ENCODE measurements at regions not wholly inside any gene's neighbourhood (a gene's known extent, or its start where the extent isn't known, plus 50 kb on each side); places are given as distances from the start of the nearest gene placed in this dataset.

- H3K27me3 Mint-ChIP-seq (ENCODE audit: insufficient read depth, low read depth, poor library complexity): no peaks in the 10 kb centered on the region
- H4K20me1 ChIP-seq (replicated peaks; ENCODE audit: insufficient read depth): no peaks in the 10 kb centered on the region
- no peak overlapping the region for H3K27ac ChIP-seq (ENCODE audit: low read depth)
- H3K9me3 Mint-ChIP-seq: no peaks in the 10 kb centered on the region; the same call in 1 of the 3 replicates
- no peaks in the 10 kb centered on the region for H3K79me2 ChIP-seq (replicated peaks; ENCODE audit: insufficient read depth)
- H3K9me2 ChIP-seq (ENCODE audit: insufficient read depth): no peaks in the 10 kb centered on the region
- no peaks in the 10 kb centered on the region; the same call in 1 of the 2 replicates for H3K4me1 ChIP-seq (ENCODE audit: insufficient read depth)
- H3K27me3 ChIP-seq (ENCODE audit: insufficient read depth): no peaks in the 10 kb centered on the region
- H3F3A ChIP-seq (replicated peaks; ENCODE audit: low read depth): no peaks in the 10 kb centered on the region
- no peak overlapping the region for H2AFZ ChIP-seq
- peaks cover 11% of the 10 kb centered on the region for H3K4me1 Mint-ChIP-seq
- ATAC-seq (no peak), DNase-seq (ENCODE audit: low spot score) (no peak)
- no peaks in the 10 kb centered on the region for H3K36me3 Mint-ChIP-seq (ENCODE audit: low read depth)
- H3K4me3 ChIP-seq: no peak overlapping the region
- no peak overlapping the region for H3K4me3 Mint-ChIP-seq
- TF ChIP-seq, protein P1, sequence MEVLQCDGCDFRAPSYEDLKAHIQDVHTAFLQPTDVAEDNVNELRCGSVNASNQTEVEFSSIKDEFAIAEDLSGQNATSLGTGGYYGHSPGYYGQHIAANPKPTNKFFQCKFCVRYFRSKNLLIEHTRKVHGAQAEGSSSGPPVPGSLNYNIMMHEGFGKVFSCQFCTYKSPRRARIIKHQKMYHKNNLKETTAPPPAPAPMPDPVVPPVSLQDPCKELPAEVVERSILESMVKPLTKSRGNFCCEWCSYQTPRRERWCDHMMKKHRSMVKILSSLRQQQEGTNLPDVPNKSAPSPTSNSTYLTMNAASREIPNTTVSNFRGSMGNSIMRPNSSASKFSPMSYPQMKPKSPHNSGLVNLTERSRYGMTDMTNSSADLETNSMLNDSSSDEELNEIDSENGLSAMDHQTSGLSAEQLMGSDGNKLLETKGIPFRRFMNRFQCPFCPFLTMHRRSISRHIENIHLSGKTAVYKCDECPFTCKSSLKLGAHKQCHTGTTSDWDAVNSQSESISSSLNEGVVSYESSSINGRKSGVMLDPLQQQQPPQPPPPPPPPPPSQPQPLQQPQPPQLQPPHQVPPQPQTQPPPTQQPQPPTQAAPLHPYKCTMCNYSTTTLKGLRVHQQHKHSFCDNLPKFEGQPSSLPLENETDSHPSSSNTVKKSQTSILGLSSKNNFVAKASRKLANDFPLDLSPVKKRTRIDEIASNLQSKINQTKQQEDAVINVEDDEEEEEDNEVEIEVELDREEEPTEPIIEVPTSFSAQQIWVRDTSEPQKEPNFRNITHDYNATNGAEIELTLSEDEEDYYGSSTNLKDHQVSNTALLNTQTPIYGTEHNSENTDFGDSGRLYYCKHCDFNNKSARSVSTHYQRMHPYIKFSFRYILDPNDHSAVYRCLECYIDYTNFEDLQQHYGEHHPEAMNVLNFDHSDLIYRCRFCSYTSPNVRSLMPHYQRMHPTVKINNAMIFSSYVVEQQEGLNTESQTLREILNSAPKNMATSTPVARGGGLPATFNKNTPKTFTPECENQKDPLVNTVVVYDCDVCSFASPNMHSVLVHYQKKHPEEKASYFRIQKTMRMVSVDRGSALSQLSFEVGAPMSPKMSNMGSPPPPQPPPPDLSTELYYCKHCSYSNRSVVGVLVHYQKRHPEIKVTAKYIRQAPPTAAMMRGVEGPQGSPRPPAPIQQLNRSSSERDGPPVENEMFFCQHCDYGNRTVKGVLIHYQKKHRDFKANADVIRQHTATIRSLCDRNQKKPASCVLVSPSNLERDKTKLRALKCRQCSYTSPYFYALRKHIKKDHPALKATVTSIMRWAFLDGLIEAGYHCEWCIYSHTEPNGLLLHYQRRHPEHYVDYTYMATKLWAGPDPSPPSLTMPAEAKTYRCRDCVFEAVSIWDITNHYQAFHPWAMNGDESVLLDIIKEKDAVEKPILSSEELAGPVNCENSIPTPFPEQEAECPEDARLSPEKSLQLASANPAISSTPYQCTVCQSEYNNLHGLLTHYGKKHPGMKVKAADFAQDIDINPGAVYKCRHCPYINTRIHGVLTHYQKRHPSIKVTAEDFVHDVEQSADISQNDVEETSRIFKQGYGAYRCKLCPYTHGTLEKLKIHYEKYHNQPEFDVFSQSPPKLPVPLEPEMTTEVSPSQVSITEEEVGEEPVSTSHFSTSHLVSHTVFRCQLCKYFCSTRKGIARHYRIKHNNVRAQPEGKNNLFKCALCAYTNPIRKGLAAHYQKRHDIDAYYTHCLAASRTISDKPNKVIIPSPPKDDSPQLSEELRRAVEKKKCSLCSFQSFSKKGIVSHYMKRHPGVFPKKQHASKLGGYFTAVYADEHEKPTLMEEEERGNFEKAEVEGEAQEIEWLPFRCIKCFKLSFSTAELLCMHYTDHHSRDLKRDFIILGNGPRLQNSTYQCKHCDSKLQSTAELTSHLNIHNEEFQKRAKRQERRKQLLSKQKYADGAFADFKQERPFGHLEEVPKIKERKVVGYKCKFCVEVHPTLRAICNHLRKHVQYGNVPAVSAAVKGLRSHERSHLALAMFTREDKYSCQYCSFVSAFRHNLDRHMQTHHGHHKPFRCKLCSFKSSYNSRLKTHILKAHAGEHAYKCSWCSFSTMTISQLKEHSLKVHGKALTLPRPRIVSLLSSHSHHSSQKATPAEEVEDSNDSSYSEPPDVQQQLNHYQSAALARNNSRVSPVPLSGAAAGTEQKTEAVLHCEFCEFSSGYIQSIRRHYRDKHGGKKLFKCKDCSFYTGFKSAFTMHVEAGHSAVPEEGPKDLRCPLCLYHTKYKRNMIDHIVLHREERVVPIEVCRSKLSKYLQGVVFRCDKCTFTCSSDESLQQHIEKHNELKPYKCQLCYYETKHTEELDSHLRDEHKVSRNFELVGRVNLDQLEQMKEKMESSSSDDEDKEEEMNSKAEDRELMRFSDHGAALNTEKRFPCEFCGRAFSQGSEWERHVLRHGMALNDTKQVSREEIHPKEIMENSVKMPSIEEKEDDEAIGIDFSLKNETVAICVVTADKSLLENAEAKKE (CRISPR knock-in tag; IDR thresholded peaks at IDR 0.05): no peak
- no peak for TF ChIP-seq EZH2 (IDR thresholded peaks at IDR 0.05; ENCODE audit: low read depth, unreplicated experiment)
- H3K4me2 ChIP-seq: no peak overlapping the region
- H3K36me3 ChIP-seq (ENCODE audit: insufficient read depth): no peaks in the 10 kb centered on the region
- no peak overlapping the region for H3K27ac Mint-ChIP-seq
Observed at GRCh38 chr1:208634346-208635140, 390.4 kb upstream of the PLXNA2 start.

GRCh38 chr1:208637181-208637580 lies 393.0 kb upstream of the PLXNA2 start:
- DNase-seq (ENCODE audit: low spot score) (no peak), ATAC-seq (no peak)
- H3F3A ChIP-seq (replicated peaks; ENCODE audit: low read depth): no peaks in the 10 kb centered on the region
- no peaks in the 10 kb centered on the region for H4K20me1 ChIP-seq (replicated peaks; ENCODE audit: insufficient read depth)
- no peaks in the 10 kb centered on the region for H3K36me3 ChIP-seq (ENCODE audit: insufficient read depth)
- Mint-ChIP-seq H3K27me3 (ENCODE audit: insufficient read depth, low read depth, poor library complexity) (no peaks in the 10 kb centered on the region), H3K27ac (no peak overlapping the region), H3K4me1 (peaks cover 12% of the 10 kb centered on the region), H3K36me3 (ENCODE audit: low read depth) (no peaks in the 10 kb centered on the region), H3K4me3 (no peak overlapping the region), H3K9me3 (no peaks in the 10 kb centered on the region; the same call in 2 of the 3 replicates)
- H2AFZ ChIP-seq: no peak overlapping the region
- H3K9me2 ChIP-seq (ENCODE audit: insufficient read depth): no peaks in the 10 kb centered on the region; the same call in 1 of the 2 replicates
- no peaks in the 10 kb centered on the region; the same call in 1 of the 2 replicates for H3K4me1 ChIP-seq (ENCODE audit: insufficient read depth)
- H3K4me2 ChIP-seq: no peak overlapping the region
- no peak overlapping the region for H3K4me3 ChIP-seq
- no peaks in the 10 kb centered on the region for H3K27me3 ChIP-seq (ENCODE audit: insufficient read depth)
- no peaks in the 10 kb centered on the region for H3K79me2 ChIP-seq (replicated peaks; ENCODE audit: insufficient read depth)
- H3K27ac ChIP-seq (ENCODE audit: low read depth): no peak overlapping the region
- no peak for TF ChIP-seq EZH2phosphoT487 (IDR thresholded peaks at IDR 0.05; ENCODE audit: unreplicated experiment)
- TF ChIP-seq, protein P2, sequence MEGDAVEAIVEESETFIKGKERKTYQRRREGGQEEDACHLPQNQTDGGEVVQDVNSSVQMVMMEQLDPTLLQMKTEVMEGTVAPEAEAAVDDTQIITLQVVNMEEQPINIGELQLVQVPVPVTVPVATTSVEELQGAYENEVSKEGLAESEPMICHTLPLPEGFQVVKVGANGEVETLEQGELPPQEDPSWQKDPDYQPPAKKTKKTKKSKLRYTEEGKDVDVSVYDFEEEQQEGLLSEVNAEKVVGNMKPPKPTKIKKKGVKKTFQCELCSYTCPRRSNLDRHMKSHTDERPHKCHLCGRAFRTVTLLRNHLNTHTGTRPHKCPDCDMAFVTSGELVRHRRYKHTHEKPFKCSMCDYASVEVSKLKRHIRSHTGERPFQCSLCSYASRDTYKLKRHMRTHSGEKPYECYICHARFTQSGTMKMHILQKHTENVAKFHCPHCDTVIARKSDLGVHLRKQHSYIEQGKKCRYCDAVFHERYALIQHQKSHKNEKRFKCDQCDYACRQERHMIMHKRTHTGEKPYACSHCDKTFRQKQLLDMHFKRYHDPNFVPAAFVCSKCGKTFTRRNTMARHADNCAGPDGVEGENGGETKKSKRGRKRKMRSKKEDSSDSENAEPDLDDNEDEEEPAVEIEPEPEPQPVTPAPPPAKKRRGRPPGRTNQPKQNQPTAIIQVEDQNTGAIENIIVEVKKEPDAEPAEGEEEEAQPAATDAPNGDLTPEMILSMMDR (conservative IDR thresholded peaks at IDR 0.05; ENCODE audit: low read depth in 2 of 2): no peak
- TF ChIP-seq STAT1 (IDR thresholded peaks at IDR 0.05; ENCODE audit: unreplicated experiment): no peak
- TF ChIP-seq, protein P3, sequence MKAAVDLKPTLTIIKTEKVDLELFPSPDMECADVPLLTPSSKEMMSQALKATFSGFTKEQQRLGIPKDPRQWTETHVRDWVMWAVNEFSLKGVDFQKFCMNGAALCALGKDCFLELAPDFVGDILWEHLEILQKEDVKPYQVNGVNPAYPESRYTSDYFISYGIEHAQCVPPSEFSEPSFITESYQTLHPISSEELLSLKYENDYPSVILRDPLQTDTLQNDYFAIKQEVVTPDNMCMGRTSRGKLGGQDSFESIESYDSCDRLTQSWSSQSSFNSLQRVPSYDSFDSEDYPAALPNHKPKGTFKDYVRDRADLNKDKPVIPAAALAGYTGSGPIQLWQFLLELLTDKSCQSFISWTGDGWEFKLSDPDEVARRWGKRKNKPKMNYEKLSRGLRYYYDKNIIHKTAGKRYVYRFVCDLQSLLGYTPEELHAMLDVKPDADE (IDR thresholded peaks at IDR 0.05): no peak
- TF ChIP-seq POLR2AphosphoS5 (IDR thresholded peaks at IDR 0.05; ENCODE audit: low read depth): no peak
- no peak for TF ChIP-seq NANOG (IDR thresholded peaks at IDR 0.05; ENCODE audit: borderline replicate concordance)
- TF ChIP-seq EZH2 (IDR thresholded peaks at IDR 0.05; ENCODE audit: low read depth, unreplicated experiment): no peak
- no peak for TF ChIP-seq ZNF331 (CRISPR knock-in tag; IDR thresholded peaks at IDR 0.05; ENCODE audit: low read depth)
- TF ChIP-seq ZNF114 (CRISPR knock-in tag; IDR thresholded peaks at IDR 0.05): no peak

Data from GM23338 (cell line).